Progenitor cell of endocrine pancreas (in vitro differentiated cells): ENCODE measurements at regions not wholly inside any gene's neighbourhood (a gene's known extent, or its start where the extent isn't known, plus 50 kb on each side); places are given as distances from the start of the nearest gene placed in this dataset.

Experiments used
- DNase-seq: peaks from one replicate; pipeline ENCODE4 v3.0.0; 2021; ENCODE audit warnings: low spot score; ENCODE audit not compliant: unreplicated experiment
- H3K27ac Mint-ChIP-seq: 2 replicates; pipeline ENCODE4 v1.8.0; 2021; ENCODE audit warnings: mild to moderate bottlenecking, moderate library complexity, mixed read lengths
- H3K27me3 Mint-ChIP-seq: 2 replicates; pipeline ENCODE4 v1.8.0; 2021; ENCODE audit warnings: mixed read lengths
- H3K36me3 Mint-ChIP-seq: 2 replicates; pipeline ENCODE4 v1.8.0; 2022; ENCODE audit warnings: mixed read lengths; ENCODE audit not compliant: insufficient read depth
- H3K4me1 Mint-ChIP-seq: 2 replicates; pipeline ENCODE4 v1.8.0; 2021; ENCODE audit warnings: low read depth, mixed read lengths
- H3K4me3 Mint-ChIP-seq: 2 replicates; pipeline ENCODE4 v1.8.0; 2021; ENCODE audit warnings: low read depth, mild to moderate bottlenecking, moderate library complexity, mixed read lengths
- H3K9me3 Mint-ChIP-seq: 2 replicates; pipeline ENCODE4 v1.8.0; 2021; ENCODE audit warnings: low read depth, mixed read lengths
- TF ChIP-seq, protein P1 (sequence below): fragments of 200-600 bp; sonication (generic); IDR thresholded peaks from one replicate; pipeline ENCODE4 v1.5.0; 2021; ENCODE audit warnings: antibody characterized with exemption, mild to moderate bottlenecking; ENCODE audit not compliant: unreplicated experiment

DNA sequence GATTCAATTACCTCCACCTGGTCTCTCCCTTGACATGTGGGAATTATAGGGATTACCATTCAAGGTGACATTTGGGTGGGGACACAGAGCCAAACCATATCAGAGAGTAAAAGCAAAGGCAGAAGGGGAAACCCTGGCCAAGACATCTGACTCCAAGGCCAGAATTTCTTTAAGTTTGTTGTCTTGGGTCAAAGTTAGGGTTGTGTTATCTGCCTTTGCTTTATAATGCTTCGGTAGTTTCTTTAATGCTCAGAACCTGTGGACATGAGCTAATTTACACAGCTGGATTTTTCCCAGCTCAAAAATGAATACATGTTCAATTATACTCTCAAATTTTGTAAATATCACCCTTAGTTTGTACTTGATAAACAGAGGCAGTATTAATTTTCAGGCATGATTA is 1074.4 kb downstream of the ADGRL2 start:
- Mint-ChIP-seq H3K27me3 (no peaks in the 10 kb centered on the region), H3K27ac (no peak overlapping the region), H3K4me1 (no peaks in the 10 kb centered on the region), H3K36me3 (no peaks in the 10 kb centered on the region), H3K4me3 (no peak overlapping the region), H3K9me3 (peaks cover 8% of the 10 kb centered on the region)
- no peak for DNase-seq
- TF ChIP-seq, protein P1, sequence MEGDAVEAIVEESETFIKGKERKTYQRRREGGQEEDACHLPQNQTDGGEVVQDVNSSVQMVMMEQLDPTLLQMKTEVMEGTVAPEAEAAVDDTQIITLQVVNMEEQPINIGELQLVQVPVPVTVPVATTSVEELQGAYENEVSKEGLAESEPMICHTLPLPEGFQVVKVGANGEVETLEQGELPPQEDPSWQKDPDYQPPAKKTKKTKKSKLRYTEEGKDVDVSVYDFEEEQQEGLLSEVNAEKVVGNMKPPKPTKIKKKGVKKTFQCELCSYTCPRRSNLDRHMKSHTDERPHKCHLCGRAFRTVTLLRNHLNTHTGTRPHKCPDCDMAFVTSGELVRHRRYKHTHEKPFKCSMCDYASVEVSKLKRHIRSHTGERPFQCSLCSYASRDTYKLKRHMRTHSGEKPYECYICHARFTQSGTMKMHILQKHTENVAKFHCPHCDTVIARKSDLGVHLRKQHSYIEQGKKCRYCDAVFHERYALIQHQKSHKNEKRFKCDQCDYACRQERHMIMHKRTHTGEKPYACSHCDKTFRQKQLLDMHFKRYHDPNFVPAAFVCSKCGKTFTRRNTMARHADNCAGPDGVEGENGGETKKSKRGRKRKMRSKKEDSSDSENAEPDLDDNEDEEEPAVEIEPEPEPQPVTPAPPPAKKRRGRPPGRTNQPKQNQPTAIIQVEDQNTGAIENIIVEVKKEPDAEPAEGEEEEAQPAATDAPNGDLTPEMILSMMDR: no peak

DNA sequence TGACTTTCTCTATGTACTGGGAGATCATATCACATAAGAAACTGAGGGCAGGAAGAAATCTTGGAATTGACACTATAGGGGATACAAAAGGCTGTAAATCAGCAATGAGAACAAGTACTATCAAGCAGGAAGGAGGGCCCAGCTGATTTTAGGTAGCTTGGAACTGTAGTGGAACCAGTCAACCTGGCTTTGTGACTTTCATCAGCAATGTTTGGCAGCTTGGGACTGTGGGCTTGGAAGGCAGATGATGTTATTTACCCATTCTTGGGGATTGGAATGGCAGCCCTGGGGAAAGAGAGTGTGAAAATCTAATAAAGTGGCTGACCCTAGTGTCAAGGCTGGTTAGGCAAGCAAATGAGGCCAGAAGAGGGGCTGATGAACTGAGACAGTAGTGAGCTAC is 1073.3 kb downstream of the ADGRL2 start:
- H3K4me1 Mint-ChIP-seq: no peaks in the 10 kb centered on the region
- DNase-seq: no peak
- no peak overlapping the region for H3K27ac Mint-ChIP-seq

DNA sequence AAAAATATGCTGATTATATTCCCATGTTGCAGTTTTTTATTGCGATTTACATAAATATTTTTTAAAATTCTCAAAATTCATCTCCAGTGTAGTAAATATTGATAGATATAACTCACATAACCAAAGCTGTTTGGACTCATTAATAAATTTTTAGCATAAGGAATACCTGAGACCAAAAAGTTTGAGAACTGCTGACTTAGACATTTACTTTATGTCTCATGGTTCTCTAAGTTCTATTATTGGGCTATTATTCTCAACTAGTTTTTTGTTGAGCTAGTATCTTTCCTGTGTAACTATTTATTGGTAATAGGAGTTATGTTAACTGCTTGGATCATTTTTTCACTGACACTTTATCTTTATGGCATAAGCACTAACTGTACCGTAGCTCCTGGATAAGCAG is 1069.6 kb downstream of the ADGRL2 start:
- TF ChIP-seq, protein P1: no peak
- Mint-ChIP-seq H3K27ac (no peak overlapping the region), H3K4me3 (no peak overlapping the region), H3K27me3 (no peaks in the 10 kb centered on the region), H3K4me1 (no peaks in the 10 kb centered on the region), H3K9me3 (peaks cover 8% of the 10 kb centered on the region), H3K36me3 (no peaks in the 10 kb centered on the region)
- no peak for DNase-seq

More for the DNA sequence above, 1073.3 kb downstream of the ADGRL2 start:
- TF ChIP-seq, protein P1: no peak
- H3K27me3 Mint-ChIP-seq: no peaks in the 10 kb centered on the region
- H3K4me3 Mint-ChIP-seq: no peak overlapping the region
- H3K36me3 Mint-ChIP-seq: no peaks in the 10 kb centered on the region
- peaks cover 8% of the 10 kb centered on the region for H3K9me3 Mint-ChIP-seq

DNA sequence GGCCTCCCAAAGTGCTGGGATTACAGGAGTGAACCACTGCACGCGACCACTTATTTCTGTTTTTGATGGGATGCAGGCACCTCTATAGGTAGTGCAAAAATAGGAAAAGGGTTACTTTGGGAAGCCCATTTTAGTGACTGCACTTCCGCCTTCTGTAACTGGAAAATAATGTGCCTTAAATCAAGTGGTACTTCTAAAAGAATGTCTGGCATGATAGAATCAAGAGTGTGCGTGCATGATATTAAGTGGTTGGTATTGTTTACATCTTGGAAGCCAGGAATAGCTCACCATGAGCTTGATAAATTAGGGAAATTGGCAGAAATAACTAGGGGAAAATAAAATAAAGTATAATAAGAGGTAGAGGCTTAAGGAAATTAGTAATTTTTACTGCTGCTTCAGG is 1067.0 kb downstream of the ADGRL2 start:
- TF ChIP-seq, protein P1: no peak
- no peaks in the 10 kb centered on the region for H3K4me1 Mint-ChIP-seq
- H3K36me3 Mint-ChIP-seq: no peaks in the 10 kb centered on the region
- no peak overlapping the region for H3K4me3 Mint-ChIP-seq
- no peaks in the 10 kb centered on the region for H3K9me3 Mint-ChIP-seq
- no peak overlapping the region for H3K27ac Mint-ChIP-seq
- no peaks in the 10 kb centered on the region for H3K27me3 Mint-ChIP-seq
- no peak for DNase-seq

DNA sequence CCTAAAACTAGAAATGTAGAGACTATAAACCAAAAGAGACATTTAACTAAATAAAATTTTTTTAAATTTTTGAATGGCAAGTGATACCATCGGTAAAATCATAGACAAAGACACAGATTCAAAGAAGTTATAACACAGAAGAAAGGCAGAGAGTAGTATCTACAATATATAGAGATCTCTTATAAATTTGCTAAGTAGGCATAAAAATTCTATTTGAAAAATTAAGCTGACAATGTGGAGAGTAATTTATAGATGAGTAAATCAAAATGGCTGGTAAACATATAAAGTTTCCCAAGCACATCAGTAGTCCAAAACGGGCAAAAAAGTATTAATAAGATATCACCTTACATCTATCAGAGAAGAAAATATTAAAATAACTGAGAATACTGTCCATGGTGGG is 1061.0 kb downstream of the ADGRL2 start:
- Mint-ChIP-seq H3K4me1 (peaks cover 27% of the 10 kb centered on the region), H3K27ac (no peak overlapping the region), H3K4me3 (no peak overlapping the region), H3K27me3 (no peaks in the 10 kb centered on the region), H3K36me3 (no peaks in the 10 kb centered on the region), H3K9me3 (no peaks in the 10 kb centered on the region)
- no peak for DNase-seq
- TF ChIP-seq, protein P1: no peak

DNA sequence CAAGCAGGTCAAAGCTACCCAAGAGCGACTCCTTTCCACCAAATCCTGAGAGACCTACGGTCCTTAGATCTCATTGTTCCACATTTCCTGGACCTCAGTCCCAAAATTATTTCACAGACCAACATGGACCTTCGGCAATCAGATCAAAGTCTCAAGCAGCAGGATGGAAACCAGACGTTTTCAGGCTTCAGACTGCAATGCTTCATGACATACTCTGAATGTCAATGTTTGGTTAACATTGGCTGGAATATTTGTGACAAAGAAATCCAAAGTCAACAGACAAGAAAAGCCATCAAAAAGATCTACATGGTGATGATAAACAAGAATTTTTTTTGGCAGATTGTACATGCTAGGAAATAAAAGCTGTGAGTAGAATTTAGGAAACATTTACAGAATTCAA is 1057.3 kb downstream of the ADGRL2 start:
- peaks cover 3% of the 10 kb centered on the region for H3K9me3 Mint-ChIP-seq
- no peak overlapping the region for H3K27ac Mint-ChIP-seq
- H3K4me3 Mint-ChIP-seq: no peak overlapping the region
- peaks cover 27% of the 10 kb centered on the region for H3K4me1 Mint-ChIP-seq
- no peaks in the 10 kb centered on the region for H3K36me3 Mint-ChIP-seq
- H3K27me3 Mint-ChIP-seq: no peaks in the 10 kb centered on the region
- DNase-seq: no peak
- TF ChIP-seq, protein P1: no peak
